Ectodermal cell (in vitro differentiated cells): ENCODE measurements at regions not wholly inside any gene's neighbourhood (a gene's known extent, or its start where the extent isn't known, plus 50 kb on each side); places are given as distances from the start of the nearest gene placed in this dataset.

Source experiments
- H3K27ac ChIP-seq: 2 replicates; pipeline ENCODE4 v1.7.0; 2013; ENCODE audit warnings: mild to moderate bottlenecking, low read depth, low read length; ENCODE audit not compliant: insufficient read depth, poor library complexity, severe bottlenecking
- H3K27me3 ChIP-seq: 2 replicates; pipeline ENCODE4 v1.7.0; 2013; ENCODE audit warnings: mild to moderate bottlenecking, low read length; ENCODE audit not compliant: insufficient read depth, control insufficient read depth, poor library complexity, severe bottlenecking
- H3K36me3 ChIP-seq: one replicate; pipeline ENCODE4 v1.7.0; 2013; ENCODE audit warnings: low read length; ENCODE audit not compliant: control insufficient read depth, insufficient read depth
- H3K4me1 ChIP-seq: one replicate; pipeline ENCODE4 v1.7.0; 2013; ENCODE audit warnings: low read length; ENCODE audit not compliant: control insufficient read depth, insufficient read depth
- H3K4me3 ChIP-seq: 2 replicates; pipeline ENCODE4 v1.7.0; 2013; ENCODE audit warnings: low read depth, low read length, control low read depth; ENCODE audit not compliant: insufficient read depth
- H3K9me3 ChIP-seq: 2 replicates; pipeline ENCODE4 v1.7.0; 2013; ENCODE audit warnings: mild to moderate bottlenecking, low read length, moderate library complexity; ENCODE audit not compliant: control insufficient read depth
- WGBS, 2 experiments: methylation state at CpG; one replicate each; pipeline ENCODE4 v1.1.7; 2013; ENCODE audit warnings: missing lambda C conversion rate in 2 of 2; 5-methylcytosine and 5-hydroxymethylcytosine counted together

GRCh38 chr7:9181356-9181755 lies 747.9 kb downstream of the NXPH1 start:
- no peaks in the 10 kb centered on the region for H3K27me3 ChIP-seq
- H3K27ac ChIP-seq = no peak overlapping the region
- H3K9me3 ChIP-seq = no peaks in the 10 kb centered on the region
- H3K4me1 ChIP-seq = no peaks in the 10 kb centered on the region
- WGBS, 2 experiments = 83% methylated on average over 1 of the region's 1 CpG; no CpG with 5 or more reads in 1 of the 2 experiments
- H3K4me3 ChIP-seq = no peak overlapping the region
- H3K36me3 ChIP-seq = no peaks in the 10 kb centered on the region

DNA sequence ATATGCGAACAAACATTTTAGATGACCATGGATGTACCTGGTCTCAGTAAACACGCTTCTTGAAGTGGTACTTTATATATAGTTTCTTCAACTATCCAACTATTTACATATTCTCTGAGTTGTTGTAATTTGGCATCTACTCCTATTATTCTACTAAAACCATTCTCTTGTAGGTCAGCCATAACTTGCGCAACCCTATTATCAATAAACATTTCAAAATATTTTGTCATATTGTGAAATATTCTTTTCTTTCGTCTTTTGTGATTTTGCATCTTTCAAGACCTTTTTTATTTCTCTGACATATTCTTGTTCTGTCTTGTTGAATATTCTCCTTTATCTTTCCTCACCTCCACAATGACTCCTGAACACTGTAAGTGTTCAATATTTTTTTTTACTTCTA lies 753.3 kb downstream of the NXPH1 start:
- no peaks in the 10 kb centered on the region for H3K4me1 ChIP-seq
- H3K4me3 ChIP-seq = no peak overlapping the region
- H3K36me3 ChIP-seq = no peaks in the 10 kb centered on the region
- no peak overlapping the region for H3K27ac ChIP-seq
- no peaks in the 10 kb centered on the region for H3K9me3 ChIP-seq
- WGBS, 2 experiments = 90 to 95% methylated on average over 2 to 4 of the region's 4 CpGs
- H3K27me3 ChIP-seq = no peaks in the 10 kb centered on the region

GRCh38 chr7:9189703-9190102 lies 756.3 kb downstream of the NXPH1 start:
- Histone ChIP-seq H3K4me3 (no peak overlapping the region), H3K36me3 (no peaks in the 10 kb centered on the region), H3K9me3 (no peaks in the 10 kb centered on the region), H3K4me1 (no peaks in the 10 kb centered on the region), H3K27me3 (no peaks in the 10 kb centered on the region), H3K27ac (no peak overlapping the region)
- WGBS, 2 experiments = 73 to 76% methylated on average over 9 of the region's 9 CpGs

DNA sequence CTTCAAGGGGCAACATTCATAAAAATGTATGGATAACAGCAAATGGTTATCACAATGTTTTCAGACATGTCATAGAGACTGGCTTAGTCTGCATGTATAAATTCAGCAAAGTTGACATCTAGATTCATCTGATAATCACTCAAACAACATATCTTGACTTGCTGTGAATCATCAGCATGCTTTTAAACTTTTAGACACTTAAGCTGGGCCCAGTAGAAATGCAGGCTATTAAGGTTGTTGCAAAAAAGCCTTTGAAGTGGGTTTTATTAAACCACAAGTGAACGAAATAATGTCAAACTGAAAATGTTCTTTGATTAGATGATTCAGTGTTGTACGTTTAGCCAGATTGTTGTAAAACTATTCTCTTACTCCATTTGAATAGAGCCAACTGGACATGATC lies 759.6 kb downstream of the NXPH1 start:
- Histone ChIP-seq H3K27me3 (no peaks in the 10 kb centered on the region), H3K4me1 (no peaks in the 10 kb centered on the region), H3K36me3 (no peaks in the 10 kb centered on the region), H3K9me3 (no peaks in the 10 kb centered on the region), H3K4me3 (no peak overlapping the region), H3K27ac (no peak overlapping the region)
- WGBS, 2 experiments = 90% methylated on average over 2 of the region's 2 CpGs

- 92 to 100% methylated on average over 1 to 4 of the region's 4 CpGs for WGBS, 2 experiments
- Histone ChIP-seq H3K4me3 (no peak overlapping the region), H3K36me3 (no peaks in the 10 kb centered on the region), H3K27ac (no peak overlapping the region), H3K27me3 (no peaks in the 10 kb centered on the region), H3K9me3 (no peaks in the 10 kb centered on the region), H3K4me1 (no peaks in the 10 kb centered on the region)
Observed at GRCh38 chr7:9200626-9201025, 767.2 kb downstream of the NXPH1 start.

- Histone ChIP-seq H3K4me1 (no peaks in the 10 kb centered on the region), H3K27me3 (no peaks in the 10 kb centered on the region), H3K4me3 (no peak overlapping the region), H3K27ac (no peak overlapping the region), H3K9me3 (no peaks in the 10 kb centered on the region), H3K36me3 (no peaks in the 10 kb centered on the region)
- 24 to 30% methylated on average over 2 of the region's 2 CpGs for WGBS, 2 experiments
Observed at GRCh38 chr7:9201928-9202327, 768.5 kb downstream of the NXPH1 start.

DNA sequence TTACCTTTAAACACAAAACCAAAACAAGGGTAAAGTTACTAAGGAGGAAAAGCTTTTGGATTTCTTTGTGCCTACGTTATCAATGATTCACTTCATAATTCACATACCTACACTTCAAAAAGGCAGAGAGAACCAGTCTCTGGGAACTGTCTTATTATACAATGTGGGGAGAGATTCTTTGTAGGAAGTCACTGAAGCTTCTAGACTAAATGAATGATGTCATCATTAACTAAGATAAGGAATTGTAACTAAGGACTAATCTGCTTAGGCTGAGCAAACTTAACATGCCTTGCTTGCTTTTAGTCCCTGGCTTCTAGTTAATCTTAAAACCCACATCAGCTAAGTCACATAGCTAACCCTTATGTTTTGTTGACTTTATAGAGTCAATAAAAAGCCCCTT lies 771.2 kb downstream of the NXPH1 start:
- no peaks in the 10 kb centered on the region for H3K27me3 ChIP-seq
- H3K9me3 ChIP-seq = no peaks in the 10 kb centered on the region
- H3K4me3 ChIP-seq = no peak overlapping the region
- 100% methylated on average over 1 of the region's 1 CpG; no CpG with 5 or more reads in 1 of the 2 experiments for WGBS, 2 experiments
- no peaks in the 10 kb centered on the region for H3K4me1 ChIP-seq
- no peak overlapping the region for H3K27ac ChIP-seq
- no peaks in the 10 kb centered on the region for H3K36me3 ChIP-seq

GRCh38 chr7:9210114-9210513 lies 776.7 kb downstream of the NXPH1 start:
- Histone ChIP-seq H3K36me3 (no peaks in the 10 kb centered on the region), H3K4me3 (no peak overlapping the region), H3K9me3 (no peaks in the 10 kb centered on the region), H3K27ac (no peak overlapping the region), H3K27me3 (no peaks in the 10 kb centered on the region), H3K4me1 (no peaks in the 10 kb centered on the region)
- WGBS, 2 experiments = 85 to 100% methylated on average over 1 to 2 of the region's 3 CpGs

DNA sequence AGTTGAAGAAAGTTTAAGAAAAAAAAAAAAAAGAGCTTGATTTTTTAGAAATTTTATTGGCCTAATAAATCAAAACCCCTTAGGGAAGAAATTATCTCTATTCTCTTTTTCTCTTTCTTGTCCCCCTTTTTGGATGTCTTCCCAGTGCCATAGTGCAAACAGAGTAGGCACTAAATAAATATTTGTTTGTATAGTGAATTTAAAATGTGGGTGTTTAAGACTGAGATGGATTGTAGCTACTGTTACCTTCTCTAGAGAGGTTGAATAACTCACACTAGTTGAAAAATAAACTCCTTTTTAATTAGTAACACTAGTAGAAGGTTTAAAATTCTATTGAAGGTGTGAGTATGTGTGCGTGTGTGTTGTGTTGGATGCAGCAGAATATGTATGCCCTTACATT lies 783.8 kb downstream of the NXPH1 start:
- H3K4me3 ChIP-seq = no peak overlapping the region
- no peak overlapping the region for H3K27ac ChIP-seq
- no peaks in the 10 kb centered on the region for H3K27me3 ChIP-seq
- H3K4me1 ChIP-seq = no peaks in the 10 kb centered on the region
- H3K36me3 ChIP-seq = no peaks in the 10 kb centered on the region
- WGBS, 2 experiments = no CpG with 5 or more reads among the region's 1 CpG
- no peaks in the 10 kb centered on the region for H3K9me3 ChIP-seq

DNA sequence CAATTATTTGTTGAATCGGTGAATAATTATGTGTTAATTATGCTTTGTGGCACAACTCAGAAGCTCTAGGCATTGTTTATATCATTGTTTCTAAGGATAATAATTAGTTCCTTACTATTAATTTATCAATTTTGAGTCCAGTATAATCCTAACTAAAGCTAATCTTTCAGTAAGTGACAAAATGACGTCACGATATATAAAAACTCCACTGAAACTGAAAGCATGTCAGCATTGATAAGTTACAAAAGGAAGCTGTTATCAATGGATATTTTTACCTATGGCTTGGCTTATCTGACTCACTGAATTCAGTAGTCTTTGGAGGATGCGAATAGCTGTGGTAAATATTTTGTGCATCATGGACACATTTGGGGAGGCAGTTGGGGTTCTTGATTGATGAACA lies 793.1 kb downstream of the NXPH1 start:
- WGBS, 2 experiments = 95 to 100% methylated on average over 4 of the region's 4 CpGs
- Histone ChIP-seq H3K36me3 (no peaks in the 10 kb centered on the region), H3K4me1 (no peaks in the 10 kb centered on the region), H3K4me3 (no peak overlapping the region), H3K9me3 (no peaks in the 10 kb centered on the region), H3K27me3 (no peaks in the 10 kb centered on the region), H3K27ac (no peak overlapping the region)

DNA sequence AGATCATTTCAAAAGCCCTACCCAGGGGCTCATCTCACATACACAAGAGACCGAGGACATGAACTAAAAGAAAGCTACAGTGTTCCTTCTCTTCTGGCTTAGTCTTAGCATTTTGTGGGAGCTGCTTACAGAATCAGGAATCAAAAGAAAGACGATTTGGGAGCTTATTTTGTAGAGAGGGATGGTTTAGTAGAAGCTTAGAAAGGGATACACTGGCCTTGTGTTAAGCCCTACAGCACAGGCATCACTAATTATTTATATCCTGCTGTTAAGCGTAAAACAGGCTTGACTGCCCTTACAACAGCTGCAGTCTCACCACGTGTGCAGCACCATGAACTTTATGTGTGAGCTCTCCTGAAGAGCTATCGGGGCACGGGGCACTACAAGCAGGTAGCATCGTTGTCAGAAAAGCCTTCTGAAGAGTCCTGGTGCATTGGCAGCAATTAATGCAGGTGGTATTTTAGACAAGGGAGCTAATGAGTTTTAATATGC lies 798.3 kb downstream of the NXPH1 start:
- Histone ChIP-seq H3K4me3 (no peak overlapping the region), H3K9me3 (no peaks in the 10 kb centered on the region), H3K27ac (no peak overlapping the region), H3K36me3 (no peaks in the 10 kb centered on the region), H3K27me3 (no peaks in the 10 kb centered on the region), H3K4me1 (no peaks in the 10 kb centered on the region)
- WGBS, 2 experiments = 66% methylated on average over 6 to 7 of the region's 7 CpGs
